COLO829 (cell line): ENCODE measurements at regions not wholly inside any gene's neighbourhood (a gene's known extent, or its start where the extent isn't known, plus 50 kb on each side); places are given as distances from the start of the nearest gene placed in this dataset.

Source experiments
- DNase-seq: peaks from one replicate; pipeline ENCODE4 v3.0.0; 2012; ENCODE audit warnings: low spot score

DNA sequence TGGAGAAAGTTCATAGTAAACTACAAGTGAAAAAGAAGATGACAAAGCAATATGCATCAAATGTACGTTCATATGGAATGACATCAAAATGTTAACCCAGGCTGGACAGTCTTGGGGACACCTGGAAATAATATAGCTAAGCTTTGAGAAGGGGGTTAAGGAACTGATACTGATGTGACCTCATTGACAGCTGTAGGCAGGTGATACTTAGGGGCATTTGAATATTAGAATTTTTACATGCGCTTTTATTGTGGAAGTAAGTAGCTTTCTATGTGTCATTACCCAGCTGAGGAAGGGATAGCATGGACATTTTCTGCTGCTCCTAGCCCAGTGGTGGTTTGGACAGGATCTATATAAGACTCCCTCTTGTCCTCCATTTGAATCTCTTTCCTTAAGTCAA is 299.7 kb downstream of the CWC27 start:
- no peak for DNase-seq

DNA sequence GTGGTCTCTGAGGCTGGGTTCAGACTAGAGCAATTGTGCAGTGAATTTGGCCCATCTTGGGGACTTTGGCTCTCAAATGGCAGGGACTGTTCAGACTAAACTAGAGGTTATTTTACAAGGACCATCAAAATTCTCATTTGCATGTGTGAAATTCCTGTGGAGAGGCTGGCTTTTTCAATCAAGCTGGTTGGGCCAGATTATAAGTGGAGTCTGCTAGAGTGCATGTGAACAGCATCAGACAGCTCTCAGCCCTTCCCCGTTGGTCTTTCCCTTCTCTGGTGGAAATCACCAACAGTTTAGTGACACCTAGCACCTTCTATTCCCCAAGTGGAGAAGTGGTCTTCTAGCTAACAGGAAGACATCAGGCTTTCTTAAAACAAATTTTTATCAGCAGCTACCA is 301.3 kb downstream of the CWC27 start:
- DNase-seq, result no peak

DNA sequence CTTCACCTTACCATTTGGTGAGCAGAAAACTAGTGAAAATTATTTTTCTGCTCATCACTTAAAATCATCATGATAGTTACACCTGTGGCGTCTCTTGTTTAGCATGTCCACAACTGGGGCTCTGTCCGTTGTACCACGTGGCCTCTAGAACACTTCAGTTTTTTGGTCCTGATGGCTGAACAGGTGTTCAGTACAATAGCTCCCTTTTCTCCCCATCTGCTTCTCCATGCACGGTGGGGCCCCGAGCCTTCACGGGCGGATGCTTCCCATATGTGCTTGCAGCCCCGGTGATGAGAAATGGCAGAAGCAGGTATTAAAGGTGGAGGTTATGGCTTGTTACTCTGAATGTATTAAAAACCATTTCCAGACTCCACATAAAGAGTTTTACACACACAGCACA is 304.1 kb downstream of the CWC27 start:
- DNase-seq, result no peak

DNA sequence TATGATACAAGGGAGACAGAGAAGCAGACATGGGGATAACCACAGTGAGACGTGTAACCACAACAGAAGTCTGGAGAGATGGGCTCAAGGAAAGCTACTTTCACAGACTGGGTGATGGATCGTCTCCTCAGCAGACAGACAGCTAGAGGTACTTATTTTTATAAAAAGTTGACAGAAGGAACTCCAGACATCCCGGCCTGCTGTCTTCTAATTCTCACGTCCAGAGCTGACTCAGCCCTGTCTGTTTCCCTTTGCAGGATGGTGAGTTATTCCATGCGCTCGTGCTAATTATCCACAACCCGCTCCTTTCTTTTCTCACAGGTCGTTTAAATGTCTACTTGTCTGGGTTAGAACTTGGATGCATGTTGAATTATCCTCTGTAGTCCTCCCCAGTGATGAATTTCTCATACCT is 304.5 kb downstream of the CWC27 start:
- DNase-seq, result no peak

DNA sequence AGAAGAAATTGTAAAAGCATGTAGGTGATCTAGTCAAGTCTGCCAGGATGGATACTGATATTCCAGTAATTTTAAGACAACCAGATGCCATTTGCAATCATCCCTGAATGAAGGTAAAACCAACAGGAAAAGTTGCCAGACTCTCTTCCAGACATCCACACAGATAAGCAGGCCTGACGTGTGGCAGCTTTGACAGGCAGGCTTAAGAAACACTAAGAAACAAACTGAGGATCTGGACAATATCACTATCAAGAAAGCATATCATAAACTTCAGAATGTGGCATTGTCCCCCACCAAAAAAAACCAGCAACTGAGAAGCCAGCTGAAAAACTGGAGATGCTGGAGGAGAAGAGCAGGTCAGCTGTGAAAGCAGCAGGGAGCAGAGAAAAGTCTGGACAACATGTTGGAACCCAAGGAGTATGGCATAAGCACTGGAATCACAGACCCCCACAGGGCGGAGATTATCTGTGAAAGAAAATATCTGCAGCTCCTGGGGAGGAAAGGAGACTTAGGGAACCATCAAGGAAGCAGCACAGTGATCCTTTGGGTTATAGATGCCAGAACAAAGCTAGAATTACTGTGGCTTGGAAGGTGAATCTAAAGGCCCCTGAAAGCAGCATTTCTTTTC is 307.0 kb downstream of the CWC27 start:
- no peak for DNase-seq

DNA sequence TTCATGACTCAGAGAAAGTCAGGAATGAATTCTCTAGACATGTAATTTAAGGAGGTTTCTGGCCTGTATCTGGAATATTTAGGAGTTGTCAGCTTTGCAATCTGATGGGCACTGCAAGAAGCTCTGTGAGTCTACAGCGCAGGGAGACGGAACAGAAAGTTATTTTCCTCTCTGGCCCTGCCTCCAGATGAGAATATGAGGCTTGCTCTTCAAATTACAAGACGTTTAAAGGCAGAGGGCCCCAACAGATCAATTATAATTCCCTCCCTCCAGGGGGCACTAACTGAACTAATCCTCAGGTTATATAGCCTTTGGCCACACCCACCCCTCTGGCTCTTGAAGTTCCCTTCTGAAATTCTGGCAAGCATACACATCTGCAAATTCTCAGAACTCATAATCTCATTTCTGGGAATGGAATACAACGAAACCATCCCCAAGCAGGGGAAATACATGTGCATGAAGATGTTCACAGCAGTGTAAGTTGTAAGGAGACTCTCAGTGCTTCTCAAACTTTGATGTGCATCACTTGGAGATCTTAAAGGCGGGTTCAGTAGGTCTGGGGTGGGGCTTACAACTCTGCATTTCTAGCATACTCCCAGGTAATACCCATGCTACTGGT is 307.6 kb downstream of the CWC27 start:
- peak; percentile 15 for DNase-seq

DNA sequence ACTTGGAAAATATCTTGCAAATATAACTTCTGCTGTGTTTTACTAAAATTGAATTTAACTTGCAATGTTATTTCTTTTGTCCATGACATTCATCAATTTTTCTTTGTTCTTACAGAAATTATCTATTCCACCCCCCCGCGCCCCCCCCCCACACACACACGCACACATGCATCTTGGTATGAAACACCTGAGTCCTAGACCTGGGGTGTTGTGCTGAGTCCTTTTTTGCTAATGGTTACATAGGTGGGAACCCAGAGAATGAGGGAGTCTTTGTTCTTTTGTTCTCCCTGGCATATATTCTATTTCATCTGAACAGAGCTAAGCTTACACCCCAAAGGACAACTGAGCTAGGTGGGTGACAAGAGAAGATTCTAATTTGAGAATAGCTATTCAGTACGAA is 308.9 kb downstream of the CWC27 start:
- DNase-seq, result no peak

DNA sequence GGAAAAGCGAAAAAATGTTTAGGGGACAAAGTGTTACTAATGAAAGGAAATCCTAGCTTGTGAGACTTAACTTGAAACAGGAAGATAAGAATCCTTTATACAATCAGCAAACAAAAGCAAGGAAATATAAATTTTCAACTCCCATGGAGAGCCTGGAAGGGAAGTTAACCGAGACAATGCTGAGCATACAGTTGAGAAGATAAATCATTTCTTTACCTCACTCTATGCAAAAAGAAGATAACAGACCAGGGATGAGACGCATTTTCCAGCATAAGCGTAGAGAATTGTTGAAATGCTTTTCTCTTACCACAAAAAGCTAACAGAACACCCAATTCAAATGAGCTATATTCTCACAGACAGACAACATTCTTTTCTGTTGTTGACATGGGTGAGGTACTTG is 309.6 kb downstream of the CWC27 start:
- no peak for DNase-seq

DNA sequence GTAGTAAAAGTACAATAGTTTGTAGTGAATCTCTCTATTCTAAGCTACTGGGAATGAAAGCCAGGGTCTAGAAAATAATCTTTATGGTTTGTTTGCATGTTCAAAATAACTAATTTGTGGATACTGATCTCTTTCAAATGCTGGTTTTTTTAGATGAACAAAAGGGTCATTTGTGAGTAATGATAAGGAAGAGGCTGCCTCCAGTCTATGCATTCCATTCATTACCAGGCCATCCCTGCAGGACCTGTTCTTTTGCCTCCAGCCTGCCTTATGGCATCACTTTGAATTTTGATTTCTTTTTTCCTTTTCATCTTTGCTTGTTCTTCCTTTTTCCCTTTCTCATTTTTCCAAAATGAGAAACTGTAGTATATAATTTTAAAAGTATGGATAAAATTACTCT is 312.3 kb downstream of the CWC27 start:
- DNase-seq, result peak; percentile 70

DNA sequence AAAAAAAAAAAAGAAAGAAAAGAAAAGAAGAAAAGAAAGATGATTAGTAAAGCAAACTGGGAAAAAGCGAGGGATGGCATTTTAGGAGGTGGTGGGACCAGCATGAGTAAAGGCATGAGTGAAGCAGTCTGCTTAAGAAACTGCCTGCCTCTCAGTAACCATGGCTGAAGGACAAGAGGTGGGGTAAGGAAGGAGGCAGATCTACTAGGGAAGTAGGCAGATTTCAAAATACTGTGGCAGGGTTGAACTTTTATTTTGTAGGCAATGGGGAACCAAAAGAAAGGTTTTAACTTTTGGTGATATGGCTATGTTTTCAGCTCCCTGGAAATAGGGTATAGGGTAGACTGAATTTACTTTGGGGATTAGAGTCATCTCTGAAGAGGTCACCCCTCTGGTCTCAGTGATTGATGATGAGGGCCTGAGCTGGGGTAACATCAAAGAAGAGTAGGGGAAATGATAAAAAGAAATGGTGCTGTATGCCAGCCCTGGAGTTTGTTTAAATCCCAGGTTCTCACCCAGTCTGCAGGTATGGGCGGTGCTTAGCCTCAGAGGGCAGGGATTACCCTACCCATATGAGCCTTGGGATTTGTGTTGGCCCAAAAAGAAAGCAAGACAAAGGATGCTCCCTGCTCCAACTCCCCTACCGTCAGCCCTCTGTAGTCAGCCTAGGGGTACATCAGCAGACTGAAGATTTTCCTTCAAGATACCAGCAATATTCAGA is 316.2 kb downstream of the CWC27 start:
- no peak for DNase-seq

DNA sequence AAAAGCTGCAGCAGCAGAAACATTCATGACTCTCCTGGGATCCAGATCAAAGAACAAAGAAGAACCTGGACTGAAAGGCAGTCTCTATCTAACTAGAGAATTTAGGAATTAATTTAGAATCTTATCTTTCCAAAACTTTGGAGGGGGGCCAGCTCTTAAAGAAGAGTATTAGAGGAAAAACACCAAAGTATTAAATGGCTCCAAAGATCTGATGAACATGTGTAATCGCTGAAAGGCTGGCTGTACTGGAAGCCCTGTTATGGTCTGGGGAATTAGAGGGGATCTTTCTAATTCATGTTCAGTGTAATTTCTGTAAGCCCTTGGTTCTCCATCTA is 316.8 kb downstream of the CWC27 start:
- no peak for DNase-seq

DNA sequence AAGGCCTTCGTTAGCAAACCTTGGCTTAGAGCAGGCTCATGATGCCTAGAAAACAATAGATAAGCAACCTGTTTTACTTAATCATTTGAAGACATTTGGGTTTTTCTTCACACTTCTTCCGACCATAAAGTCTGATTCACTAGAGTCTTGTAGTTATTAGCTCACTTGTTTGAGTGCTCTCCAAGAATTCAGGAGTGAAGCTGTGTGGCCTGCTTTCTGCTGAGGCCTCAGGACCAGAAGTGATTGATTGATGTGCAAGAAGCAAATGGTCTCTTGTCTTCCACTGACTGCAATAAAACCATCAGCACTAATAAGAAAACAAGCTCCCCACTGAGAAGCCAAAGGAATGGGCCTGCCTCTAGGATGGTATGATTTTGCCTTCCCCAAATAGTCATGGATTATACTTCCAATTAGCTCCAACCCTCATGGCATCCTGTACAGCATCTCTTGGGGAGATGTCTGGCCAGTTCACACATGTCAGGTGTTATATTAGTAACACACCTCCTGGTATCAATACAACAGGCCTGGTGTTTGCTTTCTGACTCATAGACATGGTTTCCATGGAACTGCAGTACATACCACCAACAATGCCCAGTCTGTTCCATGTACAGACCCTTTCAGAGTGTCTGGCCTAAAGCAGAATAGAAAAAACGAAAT is 317.6 kb downstream of the CWC27 start:
- peak; percentile 74 for DNase-seq

DNA sequence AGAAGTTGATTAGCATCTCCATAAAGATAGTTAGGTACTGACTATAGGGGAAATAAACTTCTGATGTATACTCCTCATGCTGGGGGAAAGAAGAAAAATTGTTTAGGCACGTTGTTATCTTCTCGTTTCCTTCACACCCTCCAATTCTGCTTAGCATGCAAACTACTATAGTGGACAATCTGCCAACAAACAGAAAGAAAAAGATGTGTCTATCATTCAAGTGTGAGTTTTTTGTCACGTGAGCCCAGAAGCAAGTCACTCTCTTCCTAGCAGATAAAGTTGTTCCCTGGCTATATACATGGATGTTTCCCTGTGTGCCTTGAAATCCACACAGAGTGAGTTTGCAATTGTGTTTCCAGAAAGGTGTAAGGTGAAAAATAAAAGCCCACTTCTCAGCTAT is 318.4 kb downstream of the CWC27 start:
- no peak for DNase-seq

DNA sequence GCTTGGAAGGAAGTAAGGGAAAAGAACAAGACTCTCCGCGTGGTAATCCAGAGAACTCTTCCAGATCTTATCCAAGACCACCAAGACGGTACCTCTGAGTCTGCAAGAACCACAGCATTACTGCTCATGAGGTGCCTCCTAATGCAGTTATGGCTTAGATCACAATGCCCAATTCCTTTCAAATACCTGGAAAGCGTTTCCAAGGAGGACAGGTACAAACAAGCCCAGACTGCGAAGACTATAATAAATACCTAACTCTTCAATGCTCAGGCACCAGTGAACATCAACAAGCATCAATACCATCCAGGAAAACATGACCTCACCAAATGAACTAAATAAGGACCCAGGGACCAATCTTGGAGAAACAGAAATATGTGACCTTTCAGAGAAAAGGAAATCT is 325.5 kb downstream of the CWC27 start:
- no peak for DNase-seq

DNA sequence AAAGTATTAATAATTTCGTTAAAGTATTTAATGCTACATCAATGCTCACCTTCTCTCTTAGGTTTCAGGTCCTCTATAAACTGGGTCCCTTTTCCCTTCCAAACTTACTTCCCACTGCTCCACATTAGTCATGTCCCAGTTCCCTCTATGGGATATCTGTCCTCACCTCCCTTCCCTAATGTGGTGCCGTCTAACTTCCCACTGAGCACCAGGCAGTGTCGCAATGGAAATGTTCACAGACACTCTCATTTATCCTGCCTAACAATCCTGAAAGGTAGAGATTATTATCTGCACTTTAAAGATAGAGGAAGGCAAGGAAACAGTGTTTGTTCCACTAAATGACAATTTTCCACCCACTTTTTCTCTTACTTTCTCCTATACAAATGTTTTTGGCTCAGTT is 329.7 kb downstream of the CWC27 start:
- DNase-seq, result no peak
